ENCODE measurements at regions not wholly inside any gene's neighbourhood (a gene's known extent, or its start where the extent isn't known, plus 50 kb on each side); places are given as distances from the start of the nearest gene placed in this dataset.

- Histone ChIP-seq H3K4me1 (no peaks in the 10 kb centered on the region), H3K36me3 (no peaks in the 10 kb centered on the region), H3K27me3 (no peaks in the 10 kb centered on the region), H3K9me3 (no peaks in the 10 kb centered on the region), H3K27ac (no peak overlapping the region), H3K4me3 (no peak overlapping the region)
- no peak for DNase-seq (ENCODE audit: extremely low spot score in 2 of 2)
- TF ChIP-seq POLR2AphosphoS5 (IDR thresholded peaks at IDR 0.05; ENCODE audit: insufficient read depth in 1 of 2, low read depth in 1 of 2): no peak
- TF ChIP-seq POLR2A (IDR thresholded peaks at IDR 0.05): no peak
- TF ChIP-seq, protein P1, sequence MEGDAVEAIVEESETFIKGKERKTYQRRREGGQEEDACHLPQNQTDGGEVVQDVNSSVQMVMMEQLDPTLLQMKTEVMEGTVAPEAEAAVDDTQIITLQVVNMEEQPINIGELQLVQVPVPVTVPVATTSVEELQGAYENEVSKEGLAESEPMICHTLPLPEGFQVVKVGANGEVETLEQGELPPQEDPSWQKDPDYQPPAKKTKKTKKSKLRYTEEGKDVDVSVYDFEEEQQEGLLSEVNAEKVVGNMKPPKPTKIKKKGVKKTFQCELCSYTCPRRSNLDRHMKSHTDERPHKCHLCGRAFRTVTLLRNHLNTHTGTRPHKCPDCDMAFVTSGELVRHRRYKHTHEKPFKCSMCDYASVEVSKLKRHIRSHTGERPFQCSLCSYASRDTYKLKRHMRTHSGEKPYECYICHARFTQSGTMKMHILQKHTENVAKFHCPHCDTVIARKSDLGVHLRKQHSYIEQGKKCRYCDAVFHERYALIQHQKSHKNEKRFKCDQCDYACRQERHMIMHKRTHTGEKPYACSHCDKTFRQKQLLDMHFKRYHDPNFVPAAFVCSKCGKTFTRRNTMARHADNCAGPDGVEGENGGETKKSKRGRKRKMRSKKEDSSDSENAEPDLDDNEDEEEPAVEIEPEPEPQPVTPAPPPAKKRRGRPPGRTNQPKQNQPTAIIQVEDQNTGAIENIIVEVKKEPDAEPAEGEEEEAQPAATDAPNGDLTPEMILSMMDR (IDR thresholded peaks at IDR 0.05): no peak
- intact Hi-C loops (cut with DNase I): no loop called here
Measured at GRCh38 chr3:103712320-103713008, 1277.6 kb downstream of the ZPLD1 start.

- H3K36me3 ChIP-seq: no peaks in the 10 kb centered on the region
- DNase-seq (ENCODE audit: extremely low spot score in 2 of 2): no peak
- no peaks in the 10 kb centered on the region for H3K4me1 ChIP-seq
- no peaks in the 10 kb centered on the region for H3K9me3 ChIP-seq
- no peak overlapping the region for H3K27ac ChIP-seq
- TF ChIP-seq POLR2AphosphoS5 (IDR thresholded peaks at IDR 0.05; ENCODE audit: insufficient read depth in 1 of 2, low read depth in 1 of 2) (no peak), POLR2A (IDR thresholded peaks at IDR 0.05) (no peak)
- TF ChIP-seq, protein P1 (IDR thresholded peaks at IDR 0.05): no peak
- no peak overlapping the region for H3K4me3 ChIP-seq
- H3K27me3 ChIP-seq: no peaks in the 10 kb centered on the region
- intact Hi-C loops (cut with DNase I): no loop called here
Measured at GRCh38 chr3:103729547-103729946, 1294.7 kb downstream of the ZPLD1 start.

- Histone ChIP-seq H3K27ac (no peak overlapping the region), H3K9me3 (no peaks in the 10 kb centered on the region), H3K27me3 (no peaks in the 10 kb centered on the region), H3K4me3 (no peak overlapping the region), H3K4me1 (no peaks in the 10 kb centered on the region), H3K36me3 (no peaks in the 10 kb centered on the region)
- no peak for TF ChIP-seq POLR2A (IDR thresholded peaks at IDR 0.05)
- TF ChIP-seq POLR2AphosphoS5 (IDR thresholded peaks at IDR 0.05; ENCODE audit: insufficient read depth in 1 of 2, low read depth in 1 of 2): no peak
- TF ChIP-seq, protein P1 (IDR thresholded peaks at IDR 0.05): no peak
- no peak for DNase-seq (ENCODE audit: extremely low spot score in 2 of 2)
- intact Hi-C loops (cut with DNase I): no loop called here
Measured at GRCh38 chr3:103730744-103731143, 1295.9 kb downstream of the ZPLD1 start.

DNA sequence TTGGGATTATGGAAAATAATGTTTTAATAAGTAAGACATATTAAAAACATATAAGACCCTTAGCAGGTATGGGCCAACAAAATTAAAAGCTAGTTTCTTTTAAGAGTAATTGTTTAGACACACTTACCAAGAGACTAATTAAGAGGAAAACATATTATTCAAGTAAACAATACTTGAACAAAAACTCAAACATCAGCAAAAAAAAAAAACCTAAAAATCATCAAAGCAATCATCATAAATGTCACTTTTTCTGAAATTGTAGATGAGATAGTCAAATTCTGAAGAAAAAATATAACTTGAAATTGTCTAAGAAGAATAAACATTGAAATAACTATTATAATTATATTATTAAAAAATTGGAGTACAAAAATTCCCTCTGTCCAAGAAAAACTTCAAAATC lies 1318.2 kb downstream of the ZPLD1 start:
- intact Hi-C loops (cut with DNase I): no loop called here
- no peak for DNase-seq (ENCODE audit: extremely low spot score in 2 of 2)
- H3K4me1 ChIP-seq: no peaks in the 10 kb centered on the region
- no peaks in the 10 kb centered on the region for H3K27me3 ChIP-seq
- H3K36me3 ChIP-seq: no peaks in the 10 kb centered on the region
- H3K9me3 ChIP-seq: no peaks in the 10 kb centered on the region
- TF ChIP-seq POLR2AphosphoS5 (IDR thresholded peaks at IDR 0.05; ENCODE audit: insufficient read depth in 1 of 2, low read depth in 1 of 2) (no peak), POLR2A (IDR thresholded peaks at IDR 0.05) (no peak)
- TF ChIP-seq, protein P1 (IDR thresholded peaks at IDR 0.05): no peak
- no peak overlapping the region for H3K27ac ChIP-seq
- H3K4me3 ChIP-seq: no peak overlapping the region

DNA sequence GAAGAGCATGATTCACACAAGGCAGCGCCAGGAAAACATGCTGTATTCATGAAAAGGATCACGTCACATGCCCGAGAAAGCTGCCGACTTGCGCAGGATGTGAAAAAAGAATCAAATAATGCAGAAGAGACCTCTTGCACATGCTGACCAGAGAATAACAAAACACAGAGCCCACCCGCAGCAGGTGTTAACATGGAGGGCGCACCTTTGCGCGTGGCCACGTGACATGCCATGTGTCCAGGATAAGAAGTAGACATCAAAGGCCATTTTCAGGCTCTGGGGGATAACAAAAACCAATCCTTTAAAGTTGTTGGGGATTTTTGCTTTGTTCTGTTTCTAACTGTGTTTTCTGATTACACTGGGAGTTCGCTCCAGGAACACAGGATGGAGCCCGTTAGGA lies 1332.8 kb downstream of the ZPLD1 start:
- no peaks in the 10 kb centered on the region for H3K4me1 ChIP-seq
- no peak for DNase-seq (ENCODE audit: extremely low spot score in 2 of 2)
- H3K4me3 ChIP-seq: no peak overlapping the region
- H3K27ac ChIP-seq: no peak overlapping the region
- H3K36me3 ChIP-seq: no peaks in the 10 kb centered on the region
- no peaks in the 10 kb centered on the region for H3K27me3 ChIP-seq
- TF ChIP-seq POLR2AphosphoS5 (IDR thresholded peaks at IDR 0.05; ENCODE audit: insufficient read depth in 1 of 2, low read depth in 1 of 2) (no peak), POLR2A (IDR thresholded peaks at IDR 0.05) (no peak)
- TF ChIP-seq, protein P1 (IDR thresholded peaks at IDR 0.05): no peak
- no peaks in the 10 kb centered on the region for H3K9me3 ChIP-seq
- intact Hi-C loops (cut with DNase I): no loop called here
